Activated naive CD8-positive, alpha-beta T cell treated with anti-CD3 and anti-CD28 coated beads, Interleukin-2, amount 10 ng/mL, durations not matched to agents 7 days and 5 days (primary cell): ENCODE measurements at regions not wholly inside any gene's neighbourhood (a gene's known extent, or its start where the extent isn't known, plus 50 kb on each side); places are given as distances from the start of the nearest gene placed in this dataset.
"Not testable (repeated sequence)": the region's sequence is repeated elsewhere in the genome, so short reads cannot be mapped to it uniquely, and the experiment has no call there.

Experiments used
- ATAC-seq: fragments of 150-1000 bp; cut with Tn5 transposase; one replicate; pipeline ENCODE4 v1.10.0; 2021; ENCODE audit warnings: low read depth, moderate library complexity
- POLR2A ChIA-PET: fragments of 350-600 bp; sonication (Branson Sonifier 250); formaldehyde crosslinking; loops from one replicate; lab custom pipeline; 2021; ENCODE audit warnings: antibody characterized with exemption; lab: Charles Lee
- DNase-seq: peaks from one replicate; pipeline ENCODE4 v3.0.0; 2021
- H3K27ac Mint-ChIP-seq: one replicate; pipeline ENCODE4 v1.8.0; 2022; ENCODE audit warnings: mild to moderate bottlenecking, mixed read lengths
- H3K27me3 Mint-ChIP-seq: one replicate; pipeline ENCODE4 v1.8.0; 2022; ENCODE audit warnings: mild to moderate bottlenecking, moderate library complexity, mixed read lengths
- H3K36me3 Mint-ChIP-seq: one replicate; pipeline ENCODE4 v1.8.0; 2021; ENCODE audit warnings: mild to moderate bottlenecking, mixed read lengths
- H3K4me1 Mint-ChIP-seq: one replicate; pipeline ENCODE4 v1.8.0; 2021; ENCODE audit warnings: mixed read lengths
- H3K4me3 Mint-ChIP-seq: one replicate; pipeline ENCODE4 v1.8.0; 2022; ENCODE audit warnings: mild to moderate bottlenecking, moderate library complexity, mixed read lengths
- H3K9me3 Mint-ChIP-seq: one replicate; pipeline ENCODE4 v1.8.0; 2021; ENCODE audit warnings: mixed read lengths

DNA sequence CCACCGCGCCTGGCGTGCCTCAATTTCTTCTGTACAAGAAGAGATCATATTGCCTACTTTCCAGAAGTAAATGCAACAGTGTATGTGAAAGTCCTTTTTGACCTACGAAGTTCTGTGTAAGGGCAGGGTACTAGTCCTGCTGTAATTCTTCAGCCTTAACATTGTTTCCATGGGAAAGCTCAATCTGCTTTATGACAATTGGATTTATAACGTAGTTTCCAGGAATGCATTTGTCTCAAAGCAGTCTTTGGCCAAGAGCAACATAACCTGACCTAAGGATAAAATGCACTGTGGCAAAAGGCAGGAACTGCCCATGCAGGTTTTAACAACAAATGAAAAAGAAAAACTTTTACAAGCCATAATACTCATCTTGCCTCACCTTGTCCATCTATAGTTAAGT, 108.1 kb upstream of the PODXL start:
- H3K27me3 Mint-ChIP-seq: peaks cover 4% of the 10 kb centered on the region
- no peak overlapping the region for H3K27ac Mint-ChIP-seq
- no peaks in the 10 kb centered on the region for H3K36me3 Mint-ChIP-seq
- DNase-seq (no peak), ATAC-seq (no peak)
- peaks cover 2% of the 10 kb centered on the region for H3K9me3 Mint-ChIP-seq
- no peaks in the 10 kb centered on the region for H3K4me1 Mint-ChIP-seq
- POLR2A ChIA-PET: interaction anchor here (0.6 kb wide), 1 partner anchor 107 kb away, joined by 4 read pairs; no protein-coding TSS in a partner anchor
- no peak overlapping the region for H3K4me3 Mint-ChIP-seq

DNA sequence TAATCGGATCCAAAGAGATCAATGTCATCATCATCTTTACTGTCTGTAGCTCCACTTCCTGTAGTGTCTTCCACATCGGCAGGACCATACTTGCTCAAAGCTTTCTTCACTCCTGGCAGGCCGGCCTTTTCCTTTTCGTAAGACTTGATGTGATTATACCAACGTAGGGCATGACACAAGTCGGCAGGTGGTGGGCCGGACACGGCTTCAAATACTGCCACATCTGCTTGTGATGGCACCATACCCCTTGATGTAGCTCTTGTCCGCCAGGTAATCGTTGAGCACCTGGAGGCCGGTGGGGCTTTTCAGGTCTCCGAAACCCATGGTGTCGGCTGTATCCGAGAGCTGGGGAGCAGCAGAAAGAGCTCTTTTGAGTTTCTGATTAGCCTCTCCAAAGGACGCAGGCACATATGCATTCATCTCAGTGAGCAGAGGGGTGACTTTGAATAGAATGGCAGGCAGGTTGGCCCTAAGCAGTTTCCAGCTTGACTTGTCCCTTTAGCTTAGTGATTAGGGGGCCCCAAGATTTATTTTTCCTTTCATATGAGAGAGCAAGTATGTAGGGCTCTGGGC, 106.0 kb upstream of the PODXL start:
- H3K4me3 Mint-ChIP-seq, H3K27me3 Mint-ChIP-seq, POLR2A ChIA-PET, H3K4me1 Mint-ChIP-seq, ATAC-seq, DNase-seq, H3K9me3 Mint-ChIP-seq, H3K36me3 Mint-ChIP-seq, H3K27ac Mint-ChIP-seq: not testable (repeated sequence)

DNA sequence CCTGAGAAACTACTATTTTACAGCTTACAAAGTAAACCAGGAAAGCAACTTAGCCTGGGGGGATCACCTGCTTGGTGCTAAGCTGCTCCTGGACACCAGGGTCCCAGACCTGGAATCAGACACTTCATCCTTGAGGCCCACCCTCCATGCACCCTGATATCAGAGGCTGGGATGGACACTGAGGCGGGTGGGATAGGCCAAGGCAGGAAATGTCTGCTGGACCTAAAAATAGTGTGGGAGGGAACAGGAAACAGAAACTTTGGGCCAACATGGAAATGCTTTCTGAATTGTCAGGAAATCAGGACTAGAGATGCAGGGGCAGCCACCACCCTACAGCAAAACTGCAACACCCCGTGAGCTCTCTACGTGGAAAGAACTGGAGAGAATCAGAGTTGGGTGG, 101.5 kb upstream of the PODXL start:
- no peak for ATAC-seq

DNA sequence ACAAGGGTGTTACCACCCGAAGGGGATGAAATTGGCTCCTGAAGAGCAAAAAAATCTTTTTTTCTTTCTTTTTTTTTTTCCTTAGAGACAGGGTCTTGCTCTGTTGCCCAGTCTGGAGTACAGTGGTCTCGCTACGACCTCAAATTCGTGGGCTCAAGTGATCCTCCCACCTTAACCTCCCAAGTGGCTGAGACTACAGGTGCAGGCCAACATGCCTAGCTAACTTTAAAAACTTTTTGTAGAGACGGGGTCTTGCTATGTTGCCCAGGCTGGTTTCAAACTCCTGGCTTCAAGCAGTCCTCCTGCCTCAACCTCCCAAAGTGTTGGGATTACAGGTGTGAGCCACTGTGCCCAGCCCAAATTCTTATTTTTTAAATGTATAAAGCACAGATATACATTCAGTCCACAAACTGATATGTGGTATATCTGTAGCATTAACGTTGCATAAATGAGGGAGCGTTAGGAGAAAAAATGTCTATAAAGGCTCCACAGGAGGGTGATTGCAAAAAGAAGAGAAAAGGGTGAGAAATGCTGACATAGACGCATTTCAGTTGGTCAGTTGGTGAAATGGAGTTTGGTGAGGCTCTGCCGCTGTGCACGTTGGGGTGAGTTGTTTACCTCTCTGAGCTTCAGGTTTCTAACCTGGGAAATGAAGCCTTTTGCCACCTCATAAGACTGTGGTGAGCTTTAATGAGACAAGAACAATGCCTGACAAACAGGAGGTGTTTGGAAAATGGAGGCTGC, 100.7 kb upstream of the PODXL start:
- H3K9me3 Mint-ChIP-seq: peaks cover 4% of the 10 kb centered on the region
- POLR2A ChIA-PET: no interaction called here
- H3K36me3 Mint-ChIP-seq: no peaks in the 10 kb centered on the region
- DNase-seq (no peak), ATAC-seq (no peak)
- peaks cover 5% of the 10 kb centered on the region for H3K4me1 Mint-ChIP-seq
- H3K4me3 Mint-ChIP-seq: no peak overlapping the region
- peaks cover 4% of the 10 kb centered on the region for H3K27me3 Mint-ChIP-seq
- no peak overlapping the region for H3K27ac Mint-ChIP-seq

More for the DNA sequence above, 101.5 kb upstream of the PODXL start:
- no peak for DNase-seq
- no peak overlapping the region for H3K4me3 Mint-ChIP-seq
- peaks cover 4% of the 10 kb centered on the region for H3K9me3 Mint-ChIP-seq
- peaks cover 5% of the 10 kb centered on the region for H3K4me1 Mint-ChIP-seq
- no peaks in the 10 kb centered on the region for H3K36me3 Mint-ChIP-seq
- H3K27me3 Mint-ChIP-seq: peaks cover 6% of the 10 kb centered on the region
- POLR2A ChIA-PET: no interaction called here
- no peak overlapping the region for H3K27ac Mint-ChIP-seq

DNA sequence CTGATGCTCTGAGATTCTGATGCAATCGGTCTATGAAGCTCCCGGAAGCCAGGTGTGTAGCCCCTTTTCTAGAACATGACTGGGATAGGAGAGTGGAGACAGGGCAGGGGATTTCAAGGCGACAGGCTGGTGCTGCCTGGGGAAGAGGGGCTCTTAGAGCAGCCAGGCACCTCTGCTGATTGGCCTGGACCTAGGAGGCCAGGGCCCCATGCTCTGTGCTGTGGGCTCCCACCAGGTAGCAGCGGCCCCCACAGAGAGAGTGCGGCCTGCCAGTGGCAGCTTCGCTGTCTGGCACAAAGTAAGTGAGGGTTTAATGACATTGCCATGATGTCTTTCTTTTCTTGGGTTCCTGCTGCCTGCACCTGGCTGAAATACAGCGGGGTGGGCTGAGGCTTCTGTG, 99.4 kb upstream of the PODXL start:
- no peaks in the 10 kb centered on the region for H3K36me3 Mint-ChIP-seq
- no peak overlapping the region for H3K27ac Mint-ChIP-seq
- H3K9me3 Mint-ChIP-seq: peaks cover 4% of the 10 kb centered on the region
- H3K4me1 Mint-ChIP-seq: peaks cover 5% of the 10 kb centered on the region
- POLR2A ChIA-PET: no interaction called here
- peaks cover 4% of the 10 kb centered on the region for H3K27me3 Mint-ChIP-seq
- H3K4me3 Mint-ChIP-seq: no peak overlapping the region
- DNase-seq (no peak), ATAC-seq (no peak)

DNA sequence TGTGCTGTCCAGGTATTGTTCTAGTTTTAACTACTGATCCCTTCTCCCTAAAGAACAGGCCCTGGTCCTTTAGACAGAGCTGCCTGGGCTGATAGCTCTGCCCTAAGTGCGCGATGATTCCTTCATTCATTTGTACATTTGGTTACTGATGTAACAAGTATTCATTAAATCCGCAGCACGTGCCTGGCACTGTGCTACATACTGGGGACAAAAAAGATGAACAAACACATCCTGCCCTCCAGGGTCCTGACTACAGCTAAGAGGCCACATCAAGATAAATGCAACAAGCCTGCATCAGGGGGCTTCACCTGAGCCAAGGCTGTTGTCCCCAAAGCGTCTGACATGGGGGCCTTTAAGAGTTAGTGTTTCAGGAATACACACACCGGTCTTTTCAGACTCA, 99.0 kb upstream of the PODXL start:
- H3K27me3 Mint-ChIP-seq: peaks cover 4% of the 10 kb centered on the region
- H3K27ac Mint-ChIP-seq: no peak overlapping the region
- H3K36me3 Mint-ChIP-seq: no peaks in the 10 kb centered on the region
- no peak for ATAC-seq
- peaks cover 4% of the 10 kb centered on the region for H3K9me3 Mint-ChIP-seq
- no peak for DNase-seq
- POLR2A ChIA-PET: no interaction called here
- no peak overlapping the region for H3K4me3 Mint-ChIP-seq
- H3K4me1 Mint-ChIP-seq: peaks cover 5% of the 10 kb centered on the region

DNA sequence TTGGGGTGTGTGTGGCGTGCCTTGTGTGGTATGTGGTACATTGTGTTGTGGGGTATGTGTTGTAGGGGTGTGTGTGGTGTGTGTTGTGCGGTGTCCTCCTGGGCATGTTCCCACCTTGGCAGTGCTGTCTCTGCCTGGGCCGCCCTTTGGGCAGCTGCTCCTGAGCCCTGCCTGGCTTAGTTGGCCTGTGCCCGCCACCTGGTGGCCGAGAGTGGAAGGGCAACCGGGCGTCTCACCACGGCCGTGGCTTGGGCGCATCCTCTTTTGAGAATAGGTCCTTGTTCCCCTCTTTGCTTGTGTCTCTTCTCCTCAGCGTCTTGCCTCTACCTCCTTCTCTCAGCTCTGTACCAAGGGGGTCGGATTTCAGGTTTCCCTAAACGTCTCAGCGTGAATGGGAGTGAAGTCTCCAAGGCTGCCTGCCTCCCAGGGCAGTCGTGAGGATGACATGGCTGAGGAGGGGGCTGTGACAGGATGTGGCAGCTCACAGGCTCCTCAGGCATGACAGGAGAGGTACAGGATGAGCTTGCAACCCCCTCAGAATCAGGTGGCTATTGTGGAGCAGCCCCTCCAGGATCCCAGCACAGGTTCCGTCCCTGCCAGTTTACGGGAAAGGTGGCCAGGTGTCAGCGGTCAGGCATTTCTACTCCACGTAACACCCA, 98.4 kb upstream of the PODXL start:
- peaks cover 4% of the 10 kb centered on the region for H3K9me3 Mint-ChIP-seq
- peaks cover 4% of the 10 kb centered on the region for H3K27me3 Mint-ChIP-seq
- DNase-seq: peak; percentile 91
- H3K4me1 Mint-ChIP-seq: peaks cover 5% of the 10 kb centered on the region
- POLR2A ChIA-PET: interaction anchor here (0.6 kb wide), 1 partner anchor 130 kb away, joined by 3 read pairs; no protein-coding TSS in a partner anchor
- ATAC-seq: peak; percentile 95
- H3K4me3 Mint-ChIP-seq: no peak overlapping the region
- no peaks in the 10 kb centered on the region for H3K36me3 Mint-ChIP-seq
- H3K27ac Mint-ChIP-seq: no peak overlapping the region

DNA sequence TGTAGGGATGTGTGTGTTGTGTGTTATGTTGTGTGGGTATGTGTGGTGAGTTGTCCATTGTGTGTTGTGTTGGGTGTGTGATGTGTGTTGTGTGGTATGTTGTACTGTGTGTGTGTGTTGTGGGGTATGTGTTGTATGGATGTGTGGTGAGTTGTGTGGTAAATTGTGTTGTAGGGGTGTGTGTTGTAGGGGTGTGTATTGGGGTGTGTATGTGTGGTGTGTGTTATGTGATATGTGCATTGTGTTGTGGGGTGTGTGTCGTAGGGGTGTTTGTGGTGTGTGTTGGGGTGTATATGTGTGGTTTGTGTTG, 97.8 kb upstream of the PODXL start:
- DNase-seq: no peak
- H3K36me3 Mint-ChIP-seq: no peaks in the 10 kb centered on the region
- POLR2A ChIA-PET: interaction anchor here (0.6 kb wide), 1 partner anchor 130 kb away, joined by 3 read pairs; no protein-coding TSS in a partner anchor
- H3K27me3 Mint-ChIP-seq: peaks cover 4% of the 10 kb centered on the region
- no peak for ATAC-seq
- peaks cover 4% of the 10 kb centered on the region for H3K9me3 Mint-ChIP-seq
- H3K27ac Mint-ChIP-seq: peak overlapping the region; percentile 52
- H3K4me3 Mint-ChIP-seq: no peak overlapping the region
- peaks cover 5% of the 10 kb centered on the region for H3K4me1 Mint-ChIP-seq

DNA sequence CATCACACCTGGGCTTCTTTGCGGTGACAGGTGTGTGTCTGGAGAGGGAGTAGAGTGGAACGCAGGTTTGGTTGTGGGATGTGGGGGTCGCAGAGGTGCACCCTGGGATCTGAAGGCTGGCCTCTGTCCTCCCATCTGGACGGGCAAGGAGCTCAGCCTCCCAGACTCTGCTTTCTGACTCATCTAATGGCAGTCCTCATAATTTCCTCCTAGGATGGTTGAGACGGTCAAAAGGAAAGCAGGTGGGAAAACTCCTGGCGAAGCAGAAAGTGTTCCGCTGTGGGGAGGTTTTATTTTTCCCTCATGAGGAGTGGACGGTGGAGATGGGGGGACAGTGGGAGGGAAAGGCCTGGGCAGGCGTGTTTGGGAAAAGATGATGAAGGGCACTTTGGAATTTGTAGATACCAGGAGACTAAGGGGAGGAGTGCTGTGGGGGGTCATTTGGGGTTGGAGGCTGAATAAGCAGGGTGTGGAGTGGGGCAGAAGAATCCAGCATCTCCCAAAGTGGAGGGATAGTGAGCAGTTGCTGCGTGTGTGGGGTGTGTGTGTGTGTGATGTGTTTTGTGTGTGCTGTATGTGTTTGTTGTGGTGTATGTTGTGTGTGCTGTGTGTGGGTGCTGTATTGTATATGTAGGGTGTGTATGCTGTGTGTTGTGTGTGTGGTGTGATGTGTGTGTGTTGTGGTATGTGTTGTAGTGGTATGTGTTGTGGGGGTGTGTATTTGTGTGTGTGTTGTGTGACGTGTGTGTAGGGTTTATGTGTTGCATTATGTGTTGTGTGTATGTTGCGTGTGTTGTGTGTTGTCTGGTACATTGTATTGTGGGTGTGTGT, 97.2 kb upstream of the PODXL start:
- peak overlapping the region; percentile 52 for H3K27ac Mint-ChIP-seq
- peaks cover 4% of the 10 kb centered on the region for H3K9me3 Mint-ChIP-seq
- POLR2A ChIA-PET: no interaction called here
- peaks cover 5% of the 10 kb centered on the region for H3K4me1 Mint-ChIP-seq
- H3K36me3 Mint-ChIP-seq: no peaks in the 10 kb centered on the region
- H3K27me3 Mint-ChIP-seq: peaks cover 6% of the 10 kb centered on the region
- ATAC-seq: no peak
- no peak overlapping the region for H3K4me3 Mint-ChIP-seq
- DNase-seq: no peak

- Mint-ChIP-seq H3K36me3 (no peaks in the 10 kb centered on the region), H3K9me3 (peaks cover 4% of the 10 kb centered on the region), H3K27me3 (peaks cover 5% of the 10 kb centered on the region), H3K4me1 (peaks cover 5% of the 10 kb centered on the region), H3K4me3 (no peak overlapping the region), H3K27ac (no peak overlapping the region)
- POLR2A ChIA-PET: no interaction called here
- DNase-seq: no peak
- no peak for ATAC-seq
Measured at GRCh38 chr7:131652934-131653333, 96.5 kb upstream of the PODXL start.

- POLR2A ChIA-PET: no interaction called here
- Mint-ChIP-seq H3K9me3 (peaks cover 4% of the 10 kb centered on the region), H3K4me3 (no peak overlapping the region), H3K4me1 (peaks cover 5% of the 10 kb centered on the region), H3K36me3 (no peaks in the 10 kb centered on the region), H3K27ac (no peak overlapping the region), H3K27me3 (peaks cover 4% of the 10 kb centered on the region)
- DNase-seq (no peak), ATAC-seq (no peak)
Measured at GRCh38 chr7:131652194-131652593, 95.8 kb upstream of the PODXL start.

DNA sequence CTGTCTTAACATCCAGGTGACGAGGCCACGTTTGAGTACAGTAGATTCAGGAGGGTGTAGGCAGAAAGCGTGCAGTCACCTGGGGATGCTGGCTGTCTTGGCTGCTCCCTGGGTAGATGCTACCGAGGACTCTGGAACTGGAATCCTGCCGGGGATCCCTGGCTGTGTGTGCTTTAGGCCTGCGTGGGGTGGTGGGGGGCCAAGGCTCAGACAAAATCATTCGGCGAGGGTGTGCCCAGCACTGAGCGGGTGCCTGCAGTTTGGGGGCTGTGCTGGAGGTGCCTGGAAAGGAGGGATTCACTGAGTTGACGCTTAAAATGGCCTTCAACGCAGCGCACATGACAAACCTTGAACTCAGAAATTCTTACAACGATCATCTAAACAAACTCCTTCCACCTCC, 93.5 kb upstream of the PODXL start:
- peaks cover 4% of the 10 kb centered on the region for H3K27me3 Mint-ChIP-seq
- H3K36me3 Mint-ChIP-seq: no peaks in the 10 kb centered on the region
- H3K4me1 Mint-ChIP-seq: peaks cover 5% of the 10 kb centered on the region
- H3K9me3 Mint-ChIP-seq: peaks cover 4% of the 10 kb centered on the region
- POLR2A ChIA-PET: no interaction called here
- no peak overlapping the region for H3K4me3 Mint-ChIP-seq
- no peak overlapping the region for H3K27ac Mint-ChIP-seq
- DNase-seq (no peak), ATAC-seq (no peak)

DNA sequence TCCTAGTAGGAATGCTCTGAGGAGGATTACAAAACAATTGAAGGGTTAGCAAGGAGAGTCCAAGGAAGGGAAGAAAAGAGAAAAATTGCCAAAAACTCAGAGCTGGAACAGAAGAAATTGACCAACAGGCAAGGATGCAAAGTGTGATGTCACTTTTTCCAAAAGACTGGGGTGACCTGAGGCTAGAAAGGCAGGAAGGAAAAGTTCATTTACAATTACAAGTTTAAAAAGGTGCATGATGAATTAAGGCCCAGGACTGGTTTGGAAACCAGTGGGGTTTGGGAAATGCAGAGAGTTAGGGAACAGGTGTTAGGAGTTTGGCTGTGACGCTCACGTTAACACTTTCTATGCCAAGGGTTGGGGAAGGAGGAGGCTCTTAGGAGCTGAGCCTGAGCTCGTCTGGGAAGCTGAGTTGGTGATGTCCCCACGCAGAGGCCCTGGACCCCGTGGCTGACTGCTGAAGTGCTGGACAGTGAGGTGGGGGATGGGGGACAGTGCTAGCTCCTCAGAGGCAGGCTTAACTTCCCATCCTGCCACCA, 92.6 kb upstream of the PODXL start:
- DNase-seq (no peak), ATAC-seq (no peak)
- no peak overlapping the region for H3K4me3 Mint-ChIP-seq
- peaks cover 2% of the 10 kb centered on the region for H3K4me1 Mint-ChIP-seq
- H3K27ac Mint-ChIP-seq: no peak overlapping the region
- peaks cover 3% of the 10 kb centered on the region for H3K9me3 Mint-ChIP-seq
- POLR2A ChIA-PET: no interaction called here
- no peaks in the 10 kb centered on the region for H3K36me3 Mint-ChIP-seq
- peaks cover 4% of the 10 kb centered on the region for H3K27me3 Mint-ChIP-seq
